ENCODE measurements at regions not wholly inside any gene's neighbourhood (a gene's known extent, or its start where the extent isn't known, plus 50 kb on each side); places are given as distances from the start of the nearest gene placed in this dataset.
"Not testable (repeated sequence)": the region's sequence is repeated elsewhere in the genome, so short reads cannot be mapped to it uniquely, and the experiment has no call there.

DNA sequence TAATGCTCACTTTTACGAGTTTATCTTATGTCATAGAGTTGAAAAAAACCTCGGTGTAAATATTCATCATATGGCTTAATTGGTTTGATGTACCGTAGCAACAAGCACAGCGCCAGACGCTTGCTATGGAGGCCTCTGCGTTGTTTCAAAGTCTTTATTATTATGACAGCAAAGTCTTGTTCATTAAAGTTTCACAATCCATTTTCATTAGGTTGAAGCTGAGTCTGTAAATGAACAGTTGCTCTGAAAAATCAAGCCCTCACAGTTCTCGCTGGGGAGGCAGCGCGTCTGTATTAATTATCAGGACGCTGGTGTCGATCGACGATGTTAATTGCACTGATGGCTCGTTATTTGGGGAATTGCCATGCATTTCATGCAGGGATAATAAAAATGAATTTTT is 185.6 kb downstream of the INSC start:
- no peak for DNase-seq (ENCODE audit: low read depth)

DNA sequence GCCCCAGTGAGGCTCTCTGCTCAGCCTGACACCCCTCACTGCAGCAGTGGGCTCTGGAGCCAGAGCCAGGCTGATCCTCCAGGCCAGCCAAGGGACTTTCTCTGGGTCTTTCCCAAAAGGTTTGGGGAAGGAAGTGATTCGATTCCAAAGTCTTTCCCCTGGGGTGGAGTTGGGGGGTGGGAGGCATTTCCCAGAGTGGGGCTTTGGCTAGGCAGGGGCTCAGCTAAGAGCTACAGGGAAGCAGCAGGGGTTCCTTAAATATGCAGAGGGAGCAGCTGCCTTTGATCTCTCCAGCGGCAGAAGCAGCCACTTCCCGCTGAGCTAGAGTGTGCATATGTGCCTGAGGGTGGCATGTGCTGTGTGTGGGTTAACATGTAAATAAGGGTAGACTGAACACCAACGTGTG is 192.9 kb downstream of the INSC start:
- no peak for DNase-seq (ENCODE audit: low read depth)

DNA sequence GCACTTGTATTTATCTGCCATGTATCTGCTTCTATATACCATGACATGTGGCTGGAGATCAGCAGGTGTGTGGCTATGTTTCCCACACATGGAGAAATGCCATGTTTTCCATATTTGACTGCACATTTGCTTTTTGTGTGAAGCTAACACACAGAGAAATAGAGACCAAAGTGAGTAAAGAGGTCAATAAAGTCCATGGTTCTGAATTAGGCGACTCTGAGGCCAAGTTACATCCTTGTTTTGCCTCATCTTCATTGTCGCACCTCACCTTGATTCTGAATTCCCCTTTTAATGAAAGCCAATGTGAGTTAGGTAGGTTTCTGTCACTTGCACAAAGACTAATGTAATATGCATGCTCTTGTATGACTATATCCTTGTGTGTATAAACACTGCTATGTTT is 194.1 kb downstream of the INSC start:
- no peak for DNase-seq (ENCODE audit: low read depth)

DNA sequence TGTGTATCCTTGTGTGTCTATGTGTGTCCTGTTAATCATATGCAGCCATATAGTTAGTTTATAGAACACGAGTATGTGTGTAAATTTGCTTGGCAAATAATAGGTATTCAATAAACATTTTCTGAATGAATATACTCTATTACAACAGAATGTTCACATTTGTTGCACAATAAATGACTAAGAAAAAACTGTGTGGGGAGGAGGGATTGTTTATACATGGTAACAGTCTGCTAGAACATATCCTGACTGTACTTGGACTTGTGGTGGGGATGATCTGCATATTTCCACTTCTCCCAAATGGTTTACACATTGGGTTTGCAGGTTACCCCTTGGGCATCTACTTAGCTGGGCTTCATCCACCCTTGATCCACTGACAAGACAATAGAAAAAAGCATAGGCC is 194.6 kb downstream of the INSC start:
- DNase-seq (ENCODE audit: low read depth), result peak; percentile 68

DNA sequence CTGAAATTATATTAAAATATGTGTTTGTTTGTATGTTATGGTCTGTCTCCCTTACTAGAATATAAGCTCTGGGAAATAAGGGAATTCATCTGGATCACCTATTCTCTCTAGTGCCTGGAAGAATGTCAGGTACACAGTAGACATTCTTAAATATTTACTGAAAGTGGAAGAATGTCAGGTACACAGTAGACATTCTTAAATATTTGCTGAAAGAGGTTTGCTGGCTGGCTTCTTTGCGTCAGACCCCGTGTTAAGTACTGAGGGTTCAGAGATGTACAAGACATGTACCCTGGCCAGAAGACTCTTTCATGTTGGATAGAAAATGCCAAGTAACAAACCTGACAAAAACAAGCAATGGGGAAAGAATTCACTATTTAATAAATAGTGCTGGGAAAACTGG is 199.1 kb downstream of the INSC start:
- DNase-seq (ENCODE audit: low read depth), result no peak

DNA sequence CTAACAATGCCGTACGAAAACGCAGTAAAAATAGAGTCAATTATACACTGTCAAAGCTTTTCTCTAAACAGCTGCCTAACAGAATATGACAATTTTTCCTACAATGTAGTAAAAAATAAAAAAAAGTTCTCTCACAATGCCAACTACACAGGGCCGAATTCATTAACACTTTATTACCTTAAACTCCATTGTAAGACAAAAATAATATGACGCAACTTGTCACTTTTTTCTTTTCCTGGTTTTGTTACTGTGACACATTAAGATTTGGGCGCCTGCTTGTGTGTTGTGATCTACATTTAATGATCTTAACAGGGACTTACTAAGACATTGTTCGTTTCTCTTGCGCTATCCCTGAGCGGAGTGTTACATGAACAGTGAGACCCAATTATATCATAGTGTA is 204.1 kb downstream of the INSC start:
- no peak for DNase-seq (ENCODE audit: low read depth)

DNA sequence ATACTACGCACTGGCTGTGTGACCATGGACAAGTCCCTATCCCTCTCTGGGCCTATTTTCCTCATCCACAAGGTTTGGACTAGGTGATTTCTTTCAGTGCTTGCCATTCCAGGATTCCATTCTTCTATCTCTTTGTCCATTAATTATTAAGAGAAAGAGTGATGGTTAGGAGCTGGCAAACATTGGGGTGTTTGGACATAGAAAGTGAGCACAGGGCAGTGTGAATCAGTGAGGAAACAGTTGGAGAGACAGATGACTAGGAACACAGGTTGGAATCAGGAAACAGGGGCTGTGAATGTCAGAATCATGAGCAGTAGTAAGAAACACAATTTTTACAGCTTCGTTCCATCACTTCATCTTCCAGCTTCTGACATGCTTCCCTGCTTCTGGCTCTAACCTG is 211.8 kb downstream of the INSC start:
- DNase-seq (ENCODE audit: low read depth), result no peak

DNA sequence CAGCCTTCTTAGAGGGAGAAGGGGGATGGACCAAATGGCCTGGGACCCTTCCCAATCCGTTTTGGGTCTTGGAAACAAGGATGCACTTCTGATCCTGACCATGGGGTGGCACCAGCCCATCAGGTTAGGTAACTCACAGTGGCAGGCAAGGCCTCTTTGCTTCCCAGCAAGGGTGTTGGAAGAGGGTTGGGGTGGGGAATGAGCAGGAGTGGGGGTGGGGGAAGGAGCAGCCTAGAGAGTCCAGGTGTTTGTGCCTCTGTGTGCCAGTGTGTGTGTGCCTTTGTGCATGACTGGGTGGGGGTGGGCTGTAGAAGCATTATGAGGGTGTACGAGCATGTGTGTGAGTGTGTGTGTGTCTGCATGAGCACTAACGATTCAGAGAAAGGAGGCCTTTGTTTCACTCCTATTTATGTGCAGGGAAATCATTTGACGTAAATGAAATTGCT is 213.1 kb downstream of the INSC start:
- peak; percentile 10 for DNase-seq (ENCODE audit: low read depth)

DNA sequence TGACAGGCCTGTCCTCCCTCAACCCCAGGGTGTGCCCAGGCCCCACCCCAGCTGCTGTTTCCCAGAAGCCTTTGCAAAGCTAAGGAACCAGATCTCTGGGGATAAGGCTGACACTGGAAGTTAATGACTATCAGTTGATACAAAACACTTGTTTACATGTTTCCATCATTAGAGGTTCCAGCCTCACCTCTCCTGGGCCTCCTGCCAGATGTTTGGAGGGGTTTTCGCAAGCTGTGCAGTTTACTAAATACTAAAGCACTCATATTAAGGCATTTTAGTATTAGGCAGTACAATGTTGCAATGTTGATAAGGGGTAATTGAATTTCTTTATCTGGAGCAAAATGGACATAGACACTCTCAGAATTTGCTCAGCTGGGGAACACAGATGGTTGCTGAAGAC is 218.7 kb downstream of the INSC start:
- no peak for DNase-seq (ENCODE audit: low read depth)

DNA sequence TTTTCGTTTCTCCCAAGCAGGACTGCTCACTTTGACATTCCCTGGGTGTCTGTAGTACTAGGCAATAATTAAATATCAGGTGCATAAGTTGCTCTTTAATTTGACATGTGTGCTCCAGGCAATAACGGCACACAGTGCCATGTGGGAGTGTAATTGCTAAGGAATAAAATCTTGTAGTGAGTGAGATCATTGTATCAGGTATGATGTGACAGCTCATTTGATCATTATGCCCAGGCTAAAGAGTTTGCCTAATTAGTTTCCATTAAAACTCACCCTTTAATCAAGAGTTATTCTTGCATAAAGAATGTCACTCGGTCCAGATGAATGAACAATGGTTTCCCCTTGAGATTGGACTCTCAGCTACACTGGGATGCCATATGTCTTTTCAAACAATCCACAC is 220.0 kb downstream of the INSC start:
- DNase-seq (ENCODE audit: low read depth), result no peak

DNA sequence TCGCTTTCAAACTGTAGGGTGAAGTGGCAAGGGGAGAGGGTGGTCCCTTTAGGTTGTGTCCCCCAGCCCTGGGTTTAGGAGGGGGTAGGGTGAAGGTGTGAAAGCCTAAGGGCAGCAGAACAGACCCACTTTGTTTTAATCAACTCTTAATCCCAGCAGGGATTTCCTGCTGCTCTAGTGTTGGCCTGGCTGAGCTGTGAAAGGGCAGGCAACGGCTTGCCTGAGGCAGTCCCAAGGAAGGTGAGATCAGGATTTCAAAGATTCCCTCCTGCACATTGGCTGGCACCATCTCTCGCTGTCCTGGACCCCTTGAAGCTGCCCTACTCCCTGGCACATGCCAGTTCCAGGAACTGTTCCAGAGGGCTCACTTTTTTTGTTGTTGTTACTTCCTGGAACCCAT is 221.3 kb downstream of the INSC start:
- DNase-seq (ENCODE audit: low read depth), result no peak

DNA sequence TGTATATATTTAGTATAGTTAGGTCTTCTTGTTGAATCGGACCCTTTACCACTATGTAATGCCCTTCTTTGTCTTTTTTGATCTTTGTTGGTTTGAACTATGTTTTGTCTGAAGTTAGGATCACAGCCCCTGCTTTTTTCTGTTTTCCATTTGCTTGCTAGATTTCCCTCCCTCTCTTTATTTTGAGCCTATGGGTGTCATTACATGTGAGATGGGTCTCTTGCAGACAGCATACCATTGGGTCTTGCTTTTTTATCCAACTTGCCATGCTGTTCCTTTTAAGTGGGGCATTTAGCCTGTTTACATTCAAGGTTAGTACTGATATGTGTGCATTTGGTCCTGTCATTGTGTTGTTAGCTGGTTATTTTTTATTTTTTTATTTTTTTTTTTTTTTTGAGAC is 224.6 kb downstream of the INSC start:
- DNase-seq (ENCODE audit: low read depth), result no peak

DNA sequence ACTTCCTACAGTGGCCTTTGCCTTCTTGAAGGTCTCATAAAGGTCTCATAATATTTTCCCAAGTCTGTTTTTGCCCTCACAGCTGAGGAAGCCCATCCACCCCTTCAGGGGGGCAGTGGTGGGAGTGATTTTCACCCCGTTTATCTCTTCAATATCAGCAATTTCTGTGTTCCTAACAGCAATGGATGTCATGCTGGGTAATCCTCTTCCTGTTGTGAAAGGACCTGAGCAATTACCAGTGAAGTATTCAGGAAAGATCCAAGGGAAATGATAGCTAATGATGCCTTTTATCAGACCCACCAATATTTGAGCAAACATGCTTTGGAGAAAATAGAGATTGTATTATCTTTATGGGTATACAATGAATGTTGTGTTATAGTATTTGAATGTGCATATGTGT is 226.9 kb downstream of the INSC start:
- no peak for DNase-seq (ENCODE audit: low read depth)

DNA sequence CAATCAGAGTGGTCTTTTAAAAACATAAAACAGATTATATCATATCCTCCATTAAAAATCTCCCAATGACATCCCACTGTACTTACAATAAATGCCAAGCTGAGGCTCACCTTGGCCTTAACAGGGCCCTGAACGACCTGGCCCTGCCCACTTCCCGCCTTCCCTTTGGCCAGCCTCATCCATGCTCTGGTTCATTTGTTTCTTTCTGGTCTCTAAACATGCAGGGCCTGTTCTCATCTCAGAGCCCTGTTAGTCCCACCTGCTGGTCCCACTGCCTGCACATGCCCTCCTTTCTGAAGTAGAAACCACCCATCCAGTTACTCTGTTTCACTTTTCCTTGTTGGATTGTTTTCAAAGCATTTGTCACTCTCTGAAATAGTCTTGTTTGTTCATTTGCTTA is 227.4 kb downstream of the INSC start:
- DNase-seq (ENCODE audit: low read depth), result no peak

DNA sequence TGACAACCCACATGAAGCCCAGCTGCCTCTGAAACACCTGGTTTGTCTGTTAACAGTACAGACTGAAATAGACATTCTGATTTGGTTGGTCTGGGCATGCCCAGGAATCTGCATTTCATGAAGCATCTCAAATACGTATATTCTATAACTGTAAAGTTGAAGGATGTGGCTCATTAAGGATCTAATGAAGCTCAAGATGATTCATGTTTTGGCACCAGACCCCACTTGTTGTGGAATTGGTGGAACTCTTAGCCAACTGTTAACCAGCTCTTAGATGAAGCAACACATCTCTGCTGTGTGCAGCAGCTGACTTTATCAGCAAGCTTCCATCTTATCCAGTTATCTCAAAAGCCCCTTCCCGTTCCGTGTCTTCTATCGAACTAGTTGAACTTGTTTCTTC is 232.2 kb downstream of the INSC start:
- peak; percentile 20 for DNase-seq (ENCODE audit: low read depth)

DNA sequence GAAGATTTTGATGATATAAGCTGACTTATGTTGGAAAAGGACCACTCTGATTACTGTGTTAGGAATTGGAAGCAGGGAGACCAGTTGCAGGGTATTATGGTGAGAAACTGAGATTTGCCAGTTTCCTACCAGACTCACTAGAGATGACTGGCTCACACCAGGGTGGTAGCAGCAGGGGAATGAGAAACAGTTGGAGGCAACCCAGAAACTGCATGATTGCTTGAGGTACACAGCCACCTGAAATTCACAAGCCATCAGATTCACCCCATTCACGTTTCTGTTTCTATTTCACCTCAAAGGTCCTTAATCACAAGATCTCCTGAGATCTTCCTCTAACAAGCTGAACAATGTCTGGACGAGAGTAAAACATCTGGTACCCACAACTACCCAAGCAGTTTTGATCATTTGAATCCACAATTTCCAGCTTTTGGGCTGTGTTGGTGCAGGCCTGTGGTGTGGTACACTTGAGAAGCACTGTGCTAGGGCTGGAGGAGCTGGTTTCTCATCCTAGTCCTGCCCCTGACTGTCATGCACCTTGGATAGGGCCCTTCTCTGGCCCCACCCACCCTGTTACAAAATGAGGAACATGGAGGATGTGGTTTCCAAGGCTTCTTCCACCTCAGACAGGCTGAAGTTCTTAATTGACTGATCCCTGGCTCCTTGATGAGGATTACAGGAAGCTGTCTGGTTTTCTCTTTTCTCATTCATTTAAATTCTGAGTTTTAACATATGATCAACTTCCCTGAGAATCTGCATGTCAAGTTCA is 233.4 kb downstream of the INSC start:
- DNase-seq (ENCODE audit: low read depth), result no peak

DNA sequence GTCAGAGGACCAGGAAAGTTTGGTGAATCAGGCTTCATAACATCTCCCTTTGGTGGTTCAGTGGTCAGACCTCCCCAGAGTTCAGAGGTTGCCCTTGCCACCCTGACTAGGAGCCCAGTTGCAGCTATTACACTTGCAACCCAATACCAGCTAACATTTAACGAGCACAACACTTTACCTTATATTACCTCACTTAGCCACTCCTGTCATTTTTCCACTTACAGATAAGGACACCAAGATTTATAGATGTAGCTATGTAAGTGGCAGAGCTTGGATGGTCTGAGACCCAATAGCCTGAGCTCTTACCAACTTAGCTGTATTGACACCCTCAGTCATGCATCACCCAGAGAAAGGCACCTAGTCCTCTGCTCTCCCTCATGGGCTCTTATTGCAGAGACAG is 234.7 kb downstream of the INSC start:
- DNase-seq (ENCODE audit: low read depth), result no peak

DNA sequence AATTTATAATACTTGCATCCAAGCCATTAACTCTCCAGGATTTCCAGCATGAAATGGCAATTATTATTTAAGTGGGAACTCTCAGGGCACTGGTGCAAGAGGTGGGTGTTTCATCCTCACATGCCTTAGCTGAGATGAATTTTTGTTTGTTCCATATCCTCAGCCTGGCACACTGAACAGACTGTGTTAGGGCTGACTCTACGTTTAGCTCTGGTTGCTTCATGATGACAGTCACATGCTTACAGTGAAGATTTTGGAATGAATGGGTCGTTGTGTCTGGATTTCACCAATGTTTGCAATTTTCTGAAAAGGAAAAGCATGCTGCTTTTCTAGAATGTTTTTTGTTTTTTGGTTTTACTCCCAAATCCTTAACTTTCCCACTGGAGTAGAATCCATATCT is 246.6 kb downstream of the INSC start:
- DNase-seq (ENCODE audit: low read depth), result no peak

DNA sequence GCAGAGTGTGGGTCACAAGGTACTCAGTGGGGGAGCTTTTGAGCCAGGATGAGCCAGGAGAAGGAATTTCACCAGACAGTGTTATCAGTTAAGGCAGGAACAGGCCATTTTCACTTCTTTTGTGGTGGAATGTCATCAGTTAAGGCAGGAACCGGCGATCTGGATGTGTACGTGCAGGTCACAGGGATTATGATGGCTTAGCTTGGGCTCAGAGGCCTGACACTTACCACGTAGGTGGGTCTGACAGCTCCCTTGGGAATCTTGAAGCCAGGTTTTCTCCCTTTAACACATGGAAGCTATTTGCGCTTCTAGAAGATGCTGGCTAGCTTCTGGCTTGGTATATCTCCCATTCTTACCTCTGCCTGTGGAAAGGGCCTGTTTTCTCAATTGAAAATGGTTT is 250.6 kb downstream of the INSC start:
- not testable (repeated sequence) for DNase-seq (ENCODE audit: low read depth)

DNA sequence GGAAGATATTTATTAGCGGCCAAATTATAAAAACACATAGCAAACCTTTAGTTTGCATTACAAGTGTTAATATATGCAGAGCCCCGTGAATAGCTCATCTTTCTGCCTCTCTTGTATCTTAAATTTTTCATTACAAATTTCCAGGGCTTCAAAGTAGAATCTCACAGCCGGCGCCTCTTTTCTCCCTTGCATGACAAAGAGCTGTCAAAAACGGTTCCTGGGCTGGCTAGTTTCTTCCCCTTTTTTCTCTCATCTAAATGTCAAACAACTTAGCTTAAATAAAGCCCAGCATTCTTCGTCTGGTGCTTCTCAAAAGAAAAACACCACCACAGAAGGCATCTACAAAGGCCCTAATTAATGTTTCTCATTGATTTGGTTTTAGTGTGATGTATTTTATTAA is 253.0 kb downstream of the INSC start:
- no peak for DNase-seq (ENCODE audit: low read depth)

DNA sequence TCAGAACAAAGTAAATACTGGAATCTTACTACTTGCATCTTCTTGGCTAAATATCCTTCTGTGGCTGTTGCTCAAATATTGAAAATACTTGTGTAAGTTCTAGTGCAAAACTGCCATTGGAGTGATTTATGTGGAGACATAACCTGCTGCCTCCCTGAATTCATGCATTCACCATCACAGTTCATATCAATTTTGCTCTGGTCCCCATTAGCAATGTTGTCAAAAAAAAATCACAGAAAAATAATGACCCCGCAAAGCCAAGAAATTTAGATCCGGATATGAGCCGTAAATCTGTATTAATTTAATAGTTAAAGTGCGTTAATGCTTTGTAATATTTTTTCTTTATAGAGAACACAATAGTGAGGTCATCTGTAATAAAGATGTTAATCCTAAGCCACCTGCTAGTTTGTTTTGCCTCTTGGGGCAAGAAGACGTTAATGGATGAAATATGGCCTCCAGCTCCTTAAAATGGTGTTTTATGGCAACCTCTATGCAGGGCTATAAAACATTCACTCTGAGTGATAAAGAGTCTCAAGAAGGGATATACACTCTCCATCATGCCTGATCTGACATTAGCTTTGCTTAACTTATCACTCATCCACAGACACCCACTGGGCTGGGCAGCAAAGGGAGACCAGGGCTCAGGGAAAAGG is 255.9 kb downstream of the INSC start:
- DNase-seq (ENCODE audit: low read depth), result no peak

DNA sequence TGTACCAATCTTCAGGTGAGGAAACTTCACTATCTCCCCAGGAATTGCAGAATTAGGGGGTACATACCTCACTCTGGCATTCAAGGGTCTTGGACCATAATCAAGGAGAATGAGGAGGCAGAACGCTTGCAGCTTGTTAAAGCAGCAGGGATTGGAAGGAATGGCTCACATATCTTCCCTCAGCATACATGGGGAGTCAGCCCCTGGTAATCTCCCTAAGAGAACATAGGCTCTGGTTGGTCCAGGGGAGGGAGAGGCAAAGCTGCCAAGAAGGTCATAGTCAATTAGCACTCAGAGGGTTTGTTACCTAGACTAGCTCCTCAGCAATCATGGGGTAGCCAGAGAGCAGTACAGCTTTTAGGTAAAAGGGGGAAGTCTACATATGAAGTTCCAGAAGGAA is 256.8 kb downstream of the INSC start:
- no peak for DNase-seq (ENCODE audit: low read depth)

DNA sequence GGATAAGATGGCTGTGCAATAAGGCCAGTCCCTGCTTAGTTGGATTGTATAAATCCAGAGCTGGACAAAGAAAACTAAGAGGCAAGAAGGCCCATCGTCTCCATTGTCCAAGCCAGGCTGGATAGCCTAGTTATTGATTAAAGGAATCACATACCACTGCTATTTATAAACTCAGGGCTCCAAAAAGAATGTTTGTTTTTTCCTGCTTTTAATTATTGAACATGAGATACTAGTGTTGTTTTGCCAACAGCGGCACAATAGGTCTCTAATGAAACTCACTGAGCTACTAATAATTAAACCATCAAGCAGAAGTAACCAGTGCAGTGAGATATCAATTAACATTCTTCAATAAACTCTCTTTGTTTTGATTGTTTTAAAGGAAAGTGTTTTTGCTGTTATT is 259.7 kb downstream of the INSC start:
- no peak for DNase-seq (ENCODE audit: low read depth)

DNA sequence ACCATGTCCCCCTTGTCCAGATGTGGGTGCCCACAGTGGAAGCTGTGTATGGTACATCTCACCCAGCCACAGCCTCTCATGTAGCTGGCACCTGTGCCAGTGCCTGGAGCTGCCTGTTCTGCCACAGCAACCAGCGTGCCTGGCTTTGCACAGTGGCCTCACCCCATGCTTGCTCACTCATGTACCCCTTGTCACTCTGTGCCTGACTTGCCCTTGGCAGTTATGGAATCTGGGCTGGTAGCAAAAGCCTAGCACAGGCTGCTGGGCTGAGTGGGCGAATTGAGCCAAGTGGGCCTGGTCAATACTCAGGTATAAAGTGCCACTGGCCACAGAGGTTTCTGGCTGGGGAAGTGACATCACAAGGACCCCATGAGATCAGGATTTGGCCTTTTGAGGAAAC is 264.2 kb downstream of the INSC start:
- no peak for DNase-seq (ENCODE audit: low read depth)
